A673 (cell line): ENCODE measurements at regions not wholly inside any gene's neighbourhood (a gene's known extent, or its start where the extent isn't known, plus 50 kb on each side); places are given as distances from the start of the nearest gene placed in this dataset.

ENCODE experiments used
- BruUV-seq: library from RNA; stranded (reverse); fragments of 400-500 nt; replicated peaks from 2 replicates; lab custom pipeline; 2021; lab: Mats Ljungman, UMichigan
- CTCF ChIA-PET: fragments of 300-600 bp; sonication (Branson Sonifier 250); formaldehyde crosslinking; loops from one replicate; lab custom pipeline; 2022; ENCODE audit warnings: antibody characterized with exemption; lab: Charles Lee
- POLR2A ChIA-PET: fragments of 300-600 bp; sonication (Branson Sonifier 250); formaldehyde crosslinking; loops from one replicate; lab custom pipeline; 2022; ENCODE audit warnings: antibody characterized with exemption; ENCODE audit not compliant: low non-redundant PET; lab: Charles Lee
- DNase-seq: peaks from one replicate; pipeline ENCODE4 v3.0.0-alpha.2; 2015; ENCODE audit warnings: low spot score
- H3K27ac ChIP-seq: fragments of 200-600 bp; sonication (generic); 2 replicates; pipeline ENCODE4 v1.5.1; 2016; ENCODE audit warnings: mixed run types, low read depth, mild to moderate bottlenecking, mixed read lengths, antibody characterized with exemption, low read length; ENCODE audit not compliant: poor library complexity, severe bottlenecking
- H3K27me3 ChIP-seq: fragments of 200-600 bp; sonication (generic); replicated peaks from 2 replicates; pipeline ENCODE4 v1.6.1; 2017; ENCODE audit warnings: mixed run types, low read depth, mild to moderate bottlenecking, mixed read lengths, antibody characterized with exemption, low read length; ENCODE audit not compliant: insufficient read depth, poor library complexity
- H3K36me3 ChIP-seq: fragments of 200-600 bp; sonication (generic); 2 replicates; pipeline ENCODE4 v1.6.1; 2016; ENCODE audit warnings: mixed run types, mild to moderate bottlenecking, mixed read lengths, antibody characterized with exemption, low read length; ENCODE audit not compliant: insufficient read depth, poor library complexity, severe bottlenecking
- H3K4me1 ChIP-seq: fragments of 200-600 bp; sonication (generic); 2 replicates; pipeline ENCODE4 v1.6.1; 2017; ENCODE audit warnings: mixed run types, mild to moderate bottlenecking, mixed read lengths, antibody characterized with exemption, low read length; ENCODE audit not compliant: insufficient read depth, poor library complexity, severe bottlenecking
- H3K4me3 ChIP-seq: fragments of 200-600 bp; sonication (generic); 2 replicates; pipeline ENCODE4 v1.5.1; 2016; ENCODE audit warnings: low read depth, mixed run types, mild to moderate bottlenecking, mixed read lengths, low read length; ENCODE audit not compliant: poor library complexity, severe bottlenecking
- H3K9me3 ChIP-seq: fragments of 200-600 bp; sonication (generic); 2 replicates; pipeline ENCODE4 v1.6.1; 2016; ENCODE audit warnings: mixed run types, low read depth, mild to moderate bottlenecking, mixed read lengths, antibody characterized with exemption, low read length; ENCODE audit not compliant: poor library complexity, severe bottlenecking
- EZH2 ChIP-seq: fragments of 200-600 bp; sonication (generic); IDR thresholded peaks from 2 replicates; pipeline ENCODE4 v1.6.1; 2017; ENCODE audit warnings: borderline replicate concordance, low read depth, mild to moderate bottlenecking, mixed read lengths, antibody characterized with exemption, low read length; ENCODE audit not compliant: poor library complexity, severe bottlenecking
- intact Hi-C: fragments of 100-400 bp; cut with micrococcal nuclease; formaldehyde crosslinking; loops from one replicate; pipeline ENCODE4 v1.10.0; 2022; ENCODE audit not compliant: unreplicated experiment
- TF ChIP-seq, protein P1 (sequence below): fragments of 300-800, 200-600 bp; sonication (generic); conservative IDR thresholded peaks from 2 replicates; pipeline ENCODE4 v1.5.1; 2017; ENCODE audit warnings: low read depth, mild to moderate bottlenecking, antibody characterized with exemption, low read length, moderate library complexity, mixed read lengths

DNA sequence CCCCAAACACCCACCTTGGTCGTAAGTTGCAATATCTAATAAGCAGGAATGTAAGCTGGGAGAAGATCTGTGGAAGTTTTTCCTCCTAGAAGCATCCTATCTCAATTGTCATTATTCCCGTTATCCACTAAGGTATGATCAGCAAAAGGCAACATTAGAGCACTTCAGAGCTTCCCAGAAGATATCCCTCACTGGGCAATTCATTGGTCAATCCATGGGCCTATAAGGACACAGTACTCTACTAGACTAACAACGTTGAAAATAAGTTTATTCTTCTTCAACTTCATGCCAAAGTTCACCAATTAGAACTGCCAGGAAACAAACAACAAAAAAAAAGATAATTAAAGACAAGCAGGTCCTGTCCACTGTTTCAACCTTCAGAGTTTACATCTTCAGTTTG lies 433.0 kb upstream of the POU3F3 start:
- Histone ChIP-seq H3K4me3 (no peak overlapping the region), H3K36me3 (no peaks in the 10 kb centered on the region), H3K4me1 (no peaks in the 10 kb centered on the region), H3K27me3 (no peaks in the 10 kb centered on the region), H3K27ac (no peak overlapping the region), H3K9me3 (no peaks in the 10 kb centered on the region)
- CTCF ChIA-PET, result no interaction called here
- BruUV-seq, result no TSS peak
- POLR2A ChIA-PET, result no interaction called here
- no peak for TF ChIP-seq EZH2
- TF ChIP-seq, protein P1, sequence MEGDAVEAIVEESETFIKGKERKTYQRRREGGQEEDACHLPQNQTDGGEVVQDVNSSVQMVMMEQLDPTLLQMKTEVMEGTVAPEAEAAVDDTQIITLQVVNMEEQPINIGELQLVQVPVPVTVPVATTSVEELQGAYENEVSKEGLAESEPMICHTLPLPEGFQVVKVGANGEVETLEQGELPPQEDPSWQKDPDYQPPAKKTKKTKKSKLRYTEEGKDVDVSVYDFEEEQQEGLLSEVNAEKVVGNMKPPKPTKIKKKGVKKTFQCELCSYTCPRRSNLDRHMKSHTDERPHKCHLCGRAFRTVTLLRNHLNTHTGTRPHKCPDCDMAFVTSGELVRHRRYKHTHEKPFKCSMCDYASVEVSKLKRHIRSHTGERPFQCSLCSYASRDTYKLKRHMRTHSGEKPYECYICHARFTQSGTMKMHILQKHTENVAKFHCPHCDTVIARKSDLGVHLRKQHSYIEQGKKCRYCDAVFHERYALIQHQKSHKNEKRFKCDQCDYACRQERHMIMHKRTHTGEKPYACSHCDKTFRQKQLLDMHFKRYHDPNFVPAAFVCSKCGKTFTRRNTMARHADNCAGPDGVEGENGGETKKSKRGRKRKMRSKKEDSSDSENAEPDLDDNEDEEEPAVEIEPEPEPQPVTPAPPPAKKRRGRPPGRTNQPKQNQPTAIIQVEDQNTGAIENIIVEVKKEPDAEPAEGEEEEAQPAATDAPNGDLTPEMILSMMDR, result no peak
- no peak for DNase-seq
- intact Hi-C loops, result no loop called here

DNA sequence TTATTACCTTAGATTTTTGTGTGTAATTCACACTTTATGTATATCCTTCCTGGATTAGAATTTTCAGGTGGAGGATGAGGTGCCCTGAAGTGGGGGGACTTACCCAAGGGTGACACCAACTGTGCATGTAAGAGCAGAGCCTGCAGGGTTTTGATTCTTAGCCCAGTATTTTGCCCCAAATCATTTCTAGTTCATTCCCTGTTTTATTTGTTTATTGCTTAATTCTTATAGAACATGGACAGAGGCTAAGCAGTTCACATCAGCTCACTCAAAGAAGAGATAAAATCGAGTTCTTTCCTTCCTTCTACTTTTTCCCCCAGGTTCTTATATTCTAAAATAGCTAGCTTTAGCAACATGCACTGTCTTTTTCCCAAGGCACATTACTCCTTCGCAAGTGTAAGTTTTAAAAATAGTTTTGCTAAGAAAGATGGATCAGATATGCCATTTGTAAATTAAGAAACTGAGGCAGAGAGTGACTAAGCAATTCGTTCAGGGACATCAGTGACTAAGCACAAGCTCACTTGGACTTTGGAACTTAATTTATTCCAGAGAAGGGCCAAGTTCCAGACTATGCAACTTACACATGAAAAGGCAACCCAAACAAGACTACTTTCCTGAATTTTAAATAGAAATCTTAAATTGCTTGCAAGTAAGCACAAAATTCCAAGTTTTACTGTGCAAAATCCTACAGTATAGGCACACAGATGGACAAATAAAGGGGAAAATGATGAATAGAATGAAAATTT lies 427.9 kb upstream of the POU3F3 start:
- no TSS peak for BruUV-seq
- H3K36me3 ChIP-seq, result no peaks in the 10 kb centered on the region
- ChIA-PET POLR2A (no interaction called here), CTCF (no interaction called here)
- intact Hi-C loops, result no loop called here
- DNase-seq, result no peak
- TF ChIP-seq, protein P1, result no peak
- no peaks in the 10 kb centered on the region for H3K4me1 ChIP-seq
- H3K27me3 ChIP-seq, result no peaks in the 10 kb centered on the region
- H3K27ac ChIP-seq, result no peak overlapping the region
- H3K9me3 ChIP-seq, result no peaks in the 10 kb centered on the region
- no peak overlapping the region for H3K4me3 ChIP-seq

DNA sequence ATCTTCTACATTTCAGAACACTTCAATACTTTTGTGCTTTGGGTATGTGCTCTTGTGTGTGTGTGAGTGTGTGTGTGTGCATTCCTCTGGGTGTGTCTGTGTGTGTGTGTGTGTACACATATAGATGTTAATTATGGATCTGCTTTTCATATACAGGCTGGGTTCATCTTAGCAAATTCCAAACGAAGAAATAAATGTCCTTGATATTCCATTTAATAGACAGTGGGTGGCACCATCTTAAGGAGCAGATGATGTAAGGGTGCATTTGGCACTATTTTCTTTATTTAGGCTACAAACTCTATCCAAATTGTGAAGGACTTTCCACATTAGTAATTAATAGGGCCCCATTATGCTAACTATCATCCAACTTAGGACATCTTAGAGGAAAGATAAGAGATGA lies 425.8 kb upstream of the POU3F3 start:
- H3K36me3 ChIP-seq, result no peaks in the 10 kb centered on the region
- no peak overlapping the region for H3K27ac ChIP-seq
- TF ChIP-seq, protein P1, result no peak
- TF ChIP-seq EZH2, result no peak
- ChIA-PET CTCF (no interaction called here), POLR2A (no interaction called here)
- no peaks in the 10 kb centered on the region for H3K27me3 ChIP-seq
- H3K4me1 ChIP-seq, result no peaks in the 10 kb centered on the region
- no peak overlapping the region for H3K4me3 ChIP-seq
- BruUV-seq, result no TSS peak
- intact Hi-C loops, result no loop called here
- no peak for DNase-seq
- H3K9me3 ChIP-seq, result no peaks in the 10 kb centered on the region
